ENCODE measurements at regions not wholly inside any gene's neighbourhood (a gene's known extent, or its start where the extent isn't known, plus 50 kb on each side); places are given as distances from the start of the nearest gene placed in this dataset.
"Not testable (repeated sequence)": the region's sequence is repeated elsewhere in the genome, so short reads cannot be mapped to it uniquely, and the experiment has no call there.

DNA sequence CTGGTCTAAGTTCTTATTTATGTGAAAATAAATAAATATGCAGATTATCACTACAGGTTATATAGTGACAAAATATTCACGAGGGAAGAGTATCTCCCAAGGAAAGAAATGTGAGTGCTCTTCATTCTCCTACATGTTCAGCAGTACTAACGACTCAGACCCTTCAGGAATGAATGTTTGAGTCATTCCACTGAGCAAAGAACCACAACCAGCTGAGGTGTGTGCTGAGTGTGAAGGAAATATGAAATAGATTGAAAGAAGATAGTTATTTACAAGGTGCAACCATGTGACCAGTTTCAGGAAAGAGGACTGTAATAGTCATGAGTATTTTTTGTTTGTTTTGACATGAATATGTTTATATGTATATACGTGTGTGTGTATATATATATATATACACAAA, 228.7 kb downstream of the TUSC1 start:
- DNase-seq, result no peak

DNA sequence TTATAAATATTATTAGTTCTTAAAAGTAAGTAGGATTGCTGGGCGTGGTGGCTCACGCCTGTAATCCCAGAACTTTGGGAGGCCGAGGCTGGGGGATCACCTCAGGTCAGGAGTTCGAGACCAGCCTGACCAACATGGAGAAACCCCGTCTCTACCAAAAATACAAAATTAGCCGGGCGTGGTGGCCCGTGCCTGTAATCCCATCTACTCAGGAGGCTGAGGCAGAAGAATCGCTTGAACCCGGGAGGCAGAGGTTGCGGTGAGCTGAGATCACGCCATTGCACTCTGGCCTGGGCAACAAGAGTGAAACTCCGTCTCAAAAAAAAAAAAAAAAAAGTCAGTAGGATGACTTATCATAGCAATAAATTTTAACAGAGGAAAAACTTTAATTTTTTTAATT, 232.5 kb downstream of the TUSC1 start:
- not testable (repeated sequence) for DNase-seq

DNA sequence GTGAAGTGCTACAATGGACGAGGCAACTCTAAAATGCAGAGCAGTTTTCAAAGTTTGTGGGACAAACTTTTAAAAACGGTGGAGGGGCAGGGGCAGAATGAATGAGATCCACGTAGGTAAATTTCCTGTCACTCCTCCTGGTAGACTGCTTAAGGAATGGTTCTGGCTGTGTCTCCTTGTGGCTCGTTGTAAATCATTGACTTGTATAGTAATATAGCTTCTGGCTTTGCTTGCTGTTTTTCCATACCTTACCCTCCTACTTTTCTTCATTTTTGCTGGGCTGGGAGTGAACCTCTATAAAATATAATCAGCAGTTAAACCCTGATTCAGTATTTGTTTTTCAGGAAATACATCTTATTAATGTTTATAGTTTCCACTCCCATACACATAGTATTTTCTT, 235.7 kb downstream of the TUSC1 start:
- no peak for DNase-seq

DNA sequence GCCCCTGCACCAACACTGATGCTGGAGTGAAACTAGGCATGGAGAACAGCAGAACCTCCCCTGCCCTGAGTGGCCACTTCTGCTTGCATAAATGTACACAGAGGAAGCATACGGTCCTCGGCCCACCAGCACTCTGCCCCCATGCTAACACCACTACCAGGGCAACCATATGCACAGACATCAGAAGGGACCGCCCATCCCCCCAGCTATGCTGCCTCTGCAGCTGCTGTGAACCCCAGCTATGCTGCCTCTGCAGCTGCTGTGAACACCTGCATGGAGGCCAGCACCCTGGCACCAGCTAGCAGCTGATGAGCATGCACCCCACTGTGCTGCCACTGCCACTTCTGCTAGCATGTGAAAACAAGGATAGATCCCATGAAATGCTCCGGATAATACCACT, 250.3 kb downstream of the TUSC1 start:
- DNase-seq, result no peak

DNA sequence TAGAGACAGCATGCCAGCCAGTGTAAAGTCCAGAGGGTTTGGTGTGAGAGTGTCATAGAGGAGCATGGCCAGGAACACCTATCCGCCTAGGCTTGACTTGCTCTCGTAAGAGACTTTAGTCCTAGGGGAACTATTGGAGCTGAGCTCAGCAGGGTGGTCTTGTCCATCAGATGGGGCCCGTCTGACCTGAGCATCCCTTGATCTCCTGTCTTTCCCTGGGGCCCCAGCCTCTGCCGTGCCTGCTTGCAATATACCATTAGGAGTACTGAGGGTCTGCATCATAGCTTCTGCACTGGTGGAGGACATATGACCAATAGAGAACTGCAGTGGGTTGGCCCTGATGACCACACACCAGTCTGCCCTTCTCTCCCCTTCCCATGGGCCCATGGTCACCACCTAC, 251.0 kb downstream of the TUSC1 start:
- DNase-seq, result no peak

DNA sequence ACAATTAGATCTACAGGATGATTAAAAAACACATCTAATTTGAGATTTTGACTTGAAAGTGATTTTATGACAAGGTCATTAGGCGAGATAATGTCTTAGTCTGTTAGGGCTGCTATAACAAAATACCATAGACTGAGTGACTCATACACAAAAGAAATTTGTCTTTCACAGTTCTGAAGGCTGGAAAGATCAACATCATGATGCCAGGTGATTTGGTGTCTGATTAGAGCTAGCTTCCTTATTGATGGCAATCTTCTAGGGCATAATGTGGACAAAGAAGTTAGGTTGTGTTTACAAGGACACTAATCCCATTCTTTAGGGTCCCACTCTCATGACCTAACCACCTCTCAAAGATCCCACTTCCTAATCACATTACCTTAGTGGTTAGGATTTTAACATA, 256.7 kb downstream of the TUSC1 start:
- no peak for DNase-seq

DNA sequence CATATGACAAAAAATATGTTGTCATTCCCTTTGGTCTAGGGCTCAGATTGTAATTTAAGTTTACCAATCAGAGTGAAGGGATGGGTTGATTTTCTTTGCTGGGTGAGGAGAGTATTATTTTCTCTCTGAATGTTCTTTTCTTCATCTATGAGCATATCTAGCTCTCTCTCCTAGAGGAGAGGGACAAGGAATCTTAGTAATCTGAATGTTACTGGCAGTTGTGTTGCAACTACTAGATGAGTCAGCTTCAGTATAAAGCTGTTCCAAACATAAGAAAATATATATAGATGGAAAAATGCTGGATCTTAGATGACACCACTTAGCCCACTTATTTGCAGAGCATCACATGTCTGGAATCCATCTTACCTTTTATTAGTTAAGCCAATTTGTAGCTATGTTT, 259.3 kb downstream of the TUSC1 start:
- no peak for DNase-seq

DNA sequence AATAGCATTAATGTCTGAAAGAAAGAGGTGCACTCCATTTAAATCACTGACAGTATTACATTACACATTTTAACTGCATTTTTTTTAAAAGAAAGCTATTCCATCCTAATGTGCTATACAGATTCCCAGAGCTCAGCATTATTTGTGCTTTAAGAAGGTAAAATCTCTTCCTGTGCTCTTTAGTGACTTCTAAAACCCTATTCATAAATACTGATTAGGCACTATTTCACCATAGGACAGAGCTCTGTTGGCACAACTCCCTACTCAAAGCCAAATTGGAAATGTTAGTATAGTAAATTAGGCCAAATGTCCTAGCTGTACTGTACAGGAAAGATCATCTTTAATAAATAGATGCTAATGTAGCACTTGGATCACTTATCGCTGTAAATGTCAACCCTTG, 262.5 kb downstream of the TUSC1 start:
- DNase-seq, result no peak

DNA sequence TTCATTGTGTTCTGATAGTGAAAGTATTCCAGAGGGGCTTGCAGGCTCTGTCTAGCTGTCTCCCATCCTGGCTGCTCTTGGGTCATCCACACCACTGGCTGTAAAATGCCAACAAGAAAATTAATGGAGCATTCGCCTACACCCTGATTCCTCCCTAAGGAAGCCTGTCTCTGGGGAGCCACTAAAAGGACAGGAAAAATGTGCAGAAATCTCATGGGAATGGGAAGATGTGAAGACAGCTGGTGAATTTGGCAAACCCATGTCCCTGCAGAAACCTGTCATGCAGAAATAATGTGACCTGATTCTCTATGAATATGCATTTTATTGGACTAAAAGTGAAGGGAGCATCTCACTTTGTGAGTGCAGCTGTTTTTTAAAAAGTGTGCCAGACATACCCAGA, 265.6 kb downstream of the TUSC1 start:
- no peak for DNase-seq

DNA sequence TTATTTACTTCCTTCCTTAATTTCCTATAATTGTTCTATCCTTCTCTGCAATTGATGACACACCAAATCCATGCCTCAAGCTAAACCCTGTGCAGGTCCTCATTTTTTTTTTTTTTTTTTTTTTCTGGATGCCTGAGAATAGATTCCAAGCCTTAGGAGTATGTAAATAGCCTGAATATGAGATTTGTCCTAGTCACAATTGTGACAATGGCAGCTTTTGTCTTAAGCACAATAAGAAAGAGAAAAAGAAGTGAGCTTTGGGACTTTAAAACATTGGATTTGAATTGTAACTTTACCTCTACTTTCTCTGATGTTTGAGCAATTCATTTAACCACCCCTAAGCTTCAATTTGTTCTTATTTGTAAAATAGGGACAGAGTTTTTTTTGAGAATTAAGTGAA, 280.5 kb downstream of the TUSC1 start:
- DNase-seq, result no peak

DNA sequence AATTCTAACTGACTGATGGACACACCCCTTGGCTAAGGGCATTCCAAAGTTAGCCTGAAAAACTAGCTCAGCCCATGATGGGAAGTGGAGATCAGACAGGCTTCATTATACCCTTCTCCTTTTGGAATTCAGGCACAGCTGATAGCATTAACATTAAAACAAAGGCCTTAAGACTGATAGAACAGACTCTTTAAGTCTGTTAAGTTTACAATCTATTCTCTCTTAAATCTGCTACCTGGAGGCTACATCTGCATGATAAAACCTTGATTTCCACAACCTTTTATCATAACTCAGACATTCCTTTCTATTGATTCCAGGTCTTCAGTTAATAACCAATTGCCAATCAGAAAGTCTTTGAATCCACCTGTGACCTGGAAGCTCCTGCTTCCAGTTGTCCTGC, 281.4 kb downstream of the TUSC1 start:
- DNase-seq, result no peak

DNA sequence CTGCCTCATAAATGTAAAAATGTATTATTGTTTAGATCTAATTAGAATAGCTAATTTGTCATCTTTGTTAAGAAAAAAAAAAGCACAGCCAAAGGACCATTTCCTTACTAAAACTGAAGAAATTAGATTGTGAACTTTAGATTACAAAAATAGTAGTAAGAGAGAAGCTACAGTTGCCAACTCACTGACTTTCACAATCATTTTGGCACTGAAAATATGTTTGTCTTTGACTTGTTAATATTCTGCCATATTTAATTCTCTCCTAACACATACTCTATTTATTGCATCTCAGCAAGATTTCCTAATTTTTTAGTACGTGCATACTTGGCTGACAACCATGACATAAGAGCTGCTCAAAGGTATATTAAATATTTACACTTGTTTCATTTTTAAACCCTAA, 297.1 kb downstream of the TUSC1 start:
- no peak for DNase-seq

DNA sequence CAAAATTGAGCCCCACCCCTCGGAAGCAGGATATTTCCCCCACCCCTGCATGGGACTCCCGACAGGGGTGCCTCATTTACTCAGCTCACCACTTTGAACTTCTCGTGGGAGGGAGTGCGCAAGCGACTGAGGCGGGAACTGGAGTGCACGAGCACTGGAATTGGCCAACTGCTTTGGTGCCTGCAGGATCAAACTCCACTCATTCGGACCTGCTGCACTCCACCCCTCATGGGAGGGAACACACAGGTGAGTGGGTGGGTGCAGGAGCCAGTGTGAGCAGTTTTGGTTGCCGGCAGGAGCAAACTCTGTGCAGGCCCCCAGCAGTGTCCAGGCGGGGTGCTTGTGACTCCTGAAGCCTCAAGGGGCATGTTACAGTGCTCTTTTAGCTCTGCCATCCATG, 301.2 kb downstream of the TUSC1 start:
- no peak for DNase-seq

DNA sequence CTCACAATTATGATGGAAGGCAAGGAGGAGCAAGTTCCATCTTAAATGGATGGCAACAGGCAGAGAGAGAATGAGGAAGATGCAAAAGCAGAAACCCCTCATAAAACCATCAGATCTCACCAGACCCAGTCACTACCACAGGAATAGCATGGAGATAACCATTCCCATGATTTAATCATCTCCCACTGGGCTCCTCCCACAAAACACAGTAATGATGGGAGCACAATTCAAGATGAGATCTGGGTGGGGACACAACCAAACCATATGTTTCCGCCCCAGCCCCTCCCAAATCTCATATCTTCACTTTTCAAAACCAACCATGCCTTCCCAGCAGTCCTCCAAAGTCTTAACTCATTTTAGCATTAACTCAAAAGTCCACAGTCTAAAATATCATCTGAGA, 304.0 kb downstream of the TUSC1 start:
- DNase-seq, result no peak

DNA sequence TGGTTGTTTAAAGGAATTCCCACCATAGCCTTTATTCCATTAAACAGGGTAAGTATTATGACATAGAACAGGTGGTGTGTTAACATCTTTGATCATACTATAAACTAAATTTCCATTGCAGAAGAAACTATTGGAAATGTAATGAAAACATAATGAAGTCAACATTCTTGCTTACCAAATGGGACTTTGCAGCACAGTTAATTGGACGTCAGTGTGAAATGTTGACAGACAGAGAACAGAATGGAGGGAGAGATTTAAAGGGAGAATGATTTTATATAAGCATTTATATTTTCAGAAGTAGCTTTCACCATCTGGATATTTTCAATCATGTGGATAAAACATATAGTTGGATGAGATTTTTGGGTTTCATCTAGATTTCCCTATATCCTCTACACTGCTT, 311.3 kb downstream of the TUSC1 start:
- DNase-seq, result no peak

DNA sequence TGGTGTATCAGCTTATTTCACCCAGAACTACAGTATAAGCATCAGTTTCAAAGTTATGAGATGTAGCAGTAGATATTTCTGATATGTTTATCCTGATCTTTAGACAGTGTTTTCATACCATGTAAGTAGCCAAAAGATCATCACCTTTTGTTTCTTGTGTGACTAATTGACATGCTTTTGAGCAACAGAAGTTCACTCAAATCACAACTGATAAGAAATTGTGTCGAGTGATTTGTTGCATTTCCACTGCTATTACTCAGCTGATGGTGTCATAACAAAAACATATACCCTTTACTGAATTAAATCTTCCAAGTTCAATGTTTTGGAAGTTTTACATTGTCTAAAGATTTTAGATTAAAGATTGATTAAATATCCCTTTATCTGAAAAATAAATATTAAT, 324.5 kb downstream of the TUSC1 start:
- no peak for DNase-seq

DNA sequence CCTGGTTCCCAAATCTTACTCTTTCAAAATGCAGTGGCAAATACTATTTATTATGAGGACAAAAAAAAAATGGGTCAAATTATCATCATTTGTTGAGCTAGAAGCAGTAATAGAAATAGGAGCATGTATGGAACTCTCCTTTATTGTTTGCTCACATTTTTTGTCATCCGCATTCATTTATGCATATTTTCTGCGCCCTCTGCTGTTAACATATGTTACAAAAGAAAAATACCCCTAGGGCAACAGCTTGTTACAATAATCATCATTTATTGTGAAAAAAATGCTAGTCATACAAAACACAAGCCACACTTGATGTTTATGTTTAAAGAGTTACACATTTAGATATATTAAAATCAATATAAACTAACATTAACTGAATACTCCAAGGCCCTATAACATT, 328.2 kb downstream of the TUSC1 start:
- DNase-seq, result no peak

DNA sequence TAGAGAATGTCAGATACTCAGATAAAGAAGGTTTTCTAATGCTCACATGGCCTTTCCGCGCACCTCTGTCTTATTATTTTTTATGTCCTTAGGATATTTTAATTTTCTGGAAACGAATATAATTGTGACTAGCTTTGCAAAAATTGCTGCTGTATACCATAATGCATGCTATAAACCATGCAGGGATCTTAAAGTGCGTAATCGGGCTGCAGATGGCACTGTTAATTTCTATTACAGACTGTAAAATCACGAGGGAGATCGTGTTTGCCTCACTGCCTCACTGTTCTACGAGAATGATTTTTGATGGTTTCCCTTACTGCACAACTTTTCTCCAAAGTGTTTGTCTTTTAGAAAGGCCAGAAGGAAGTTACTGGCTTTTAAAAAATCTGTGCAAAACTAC, 356.1 kb downstream of the TUSC1 start:
- DNase-seq, result no peak

DNA sequence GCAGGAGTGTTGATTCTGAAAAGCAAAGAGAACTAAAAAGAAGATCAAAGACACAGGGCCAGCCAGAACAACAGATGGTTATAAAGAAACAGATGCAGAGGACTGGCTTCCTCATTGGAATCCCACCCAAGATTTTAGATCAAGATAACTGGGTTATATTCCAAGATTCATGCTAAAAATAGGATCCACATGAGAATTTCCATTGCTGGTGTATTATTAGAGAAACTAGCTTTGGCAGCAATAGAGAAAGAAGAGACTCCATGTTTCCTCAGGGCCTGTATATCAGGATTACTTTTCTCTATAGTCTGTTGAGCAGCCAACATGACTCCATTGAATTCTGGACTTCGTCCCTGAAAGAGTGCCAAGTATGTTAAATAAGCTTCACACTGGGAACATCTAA, 367.3 kb downstream of the TUSC1 start:
- DNase-seq, result no peak

DNA sequence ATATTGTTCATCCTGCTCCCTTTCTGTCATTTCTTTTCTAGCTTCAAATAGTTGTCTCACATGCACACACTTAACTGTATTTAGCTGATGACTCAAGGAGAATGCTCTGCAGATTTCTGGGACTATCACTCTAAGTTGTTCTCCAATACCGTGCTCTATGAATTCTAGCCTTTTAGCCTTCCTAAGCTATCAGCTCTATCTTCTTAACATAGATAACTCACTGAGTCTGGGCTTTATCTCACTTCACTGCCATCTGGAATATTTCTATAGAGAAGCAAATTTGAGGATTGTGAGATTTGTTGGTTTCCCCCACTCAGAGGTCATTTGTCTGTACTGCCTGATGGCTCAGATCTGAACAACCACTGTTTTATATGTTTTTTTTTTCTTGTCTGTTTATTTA, 369.7 kb downstream of the TUSC1 start:
- no peak for DNase-seq

DNA sequence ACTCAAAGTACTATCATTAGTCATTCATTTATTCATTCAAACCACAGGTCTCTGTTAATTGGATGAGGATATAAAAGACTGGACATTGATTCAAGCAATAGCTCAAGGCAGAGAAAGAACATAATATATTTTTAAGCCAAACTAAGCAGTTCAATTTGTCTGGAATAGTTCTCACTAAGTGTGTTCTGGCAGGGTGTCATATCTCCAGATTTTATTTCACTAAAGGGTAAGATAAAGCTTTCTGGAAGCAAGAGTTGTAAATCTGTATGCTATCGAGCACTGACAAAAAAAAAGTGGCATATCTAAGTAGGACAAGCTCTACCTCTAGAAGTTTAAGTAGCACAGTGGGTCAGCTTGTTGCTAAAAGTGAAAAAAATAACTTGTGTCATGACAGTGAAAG, 375.6 kb downstream of the TUSC1 start:
- DNase-seq, result no peak

DNA sequence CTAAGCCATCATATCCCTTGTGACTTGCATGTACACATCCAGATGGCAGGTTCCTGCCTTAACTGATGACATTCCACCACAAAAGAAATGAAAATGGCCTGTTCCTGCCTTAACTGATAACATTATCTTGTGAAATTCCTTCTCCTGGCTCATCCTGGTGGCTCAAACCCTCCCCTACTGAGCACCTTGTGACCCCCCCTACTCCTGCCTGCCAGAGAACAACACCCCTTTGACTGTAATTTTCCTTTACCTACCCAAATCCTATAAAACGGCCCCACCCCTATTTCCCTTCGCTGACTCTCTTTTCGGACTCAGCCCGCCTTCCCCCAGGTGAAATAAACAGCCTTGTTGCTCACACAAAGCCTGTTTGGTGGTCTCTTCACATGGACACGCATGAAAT, 390.0 kb downstream of the TUSC1 start:
- DNase-seq, result not testable (repeated sequence)

DNA sequence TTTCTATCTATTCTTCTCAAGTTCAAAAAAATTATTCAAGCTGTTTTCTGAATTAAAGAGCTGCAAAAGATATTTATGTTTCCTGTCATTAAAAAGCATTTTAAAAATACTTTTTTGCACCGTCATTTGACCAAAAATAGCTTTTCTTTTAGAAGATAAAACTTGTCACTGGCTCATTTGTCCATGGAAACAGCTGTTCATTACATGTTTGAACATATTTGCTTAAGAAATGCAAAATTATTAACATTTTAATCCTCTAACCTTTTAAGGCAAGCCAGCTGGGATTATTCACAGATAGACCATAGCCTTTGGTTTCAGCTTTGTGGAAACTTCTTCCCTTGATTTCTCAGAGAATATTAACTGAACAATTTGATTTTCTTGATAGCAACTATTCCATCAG, 393.9 kb downstream of the TUSC1 start:
- DNase-seq, result no peak

DNA sequence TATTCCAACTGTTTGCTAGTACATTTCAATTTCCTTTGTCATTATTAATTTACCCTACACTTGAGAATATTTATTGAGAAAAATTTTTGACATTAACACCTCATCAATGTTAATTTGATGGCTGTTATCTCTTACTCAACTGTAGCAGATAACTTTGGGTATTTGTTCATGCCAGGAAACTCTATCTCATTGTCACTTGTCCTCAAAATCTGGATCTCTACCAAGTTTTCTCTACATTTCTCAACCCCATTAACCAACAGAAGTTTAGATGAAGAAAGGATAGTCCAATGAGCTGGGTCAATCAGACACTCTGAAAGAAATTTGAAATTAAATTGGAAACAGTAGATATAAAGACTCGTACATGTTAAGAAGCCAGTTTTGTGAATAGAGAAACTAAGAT, 395.3 kb downstream of the TUSC1 start:
- DNase-seq, result no peak

DNA sequence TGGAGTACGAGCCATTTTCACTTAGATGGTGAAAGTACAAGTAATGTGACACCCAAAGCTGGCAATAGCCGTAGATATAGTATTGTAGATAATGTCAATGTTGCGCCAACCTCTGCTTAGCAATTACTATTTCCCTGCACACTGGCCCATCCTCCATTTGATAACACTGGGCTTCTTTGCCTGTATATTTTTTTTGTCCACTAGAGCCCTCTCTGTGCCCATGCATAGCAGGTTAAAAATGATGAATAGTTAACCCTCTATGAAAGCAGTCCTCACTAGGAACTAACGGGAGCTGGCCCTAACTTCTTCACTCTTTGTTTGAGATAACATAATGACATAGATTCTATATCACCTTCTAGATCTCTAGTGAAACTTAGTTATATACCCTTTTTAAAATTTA, 416.8 kb downstream of the TUSC1 start:
- DNase-seq, result no peak

DNA sequence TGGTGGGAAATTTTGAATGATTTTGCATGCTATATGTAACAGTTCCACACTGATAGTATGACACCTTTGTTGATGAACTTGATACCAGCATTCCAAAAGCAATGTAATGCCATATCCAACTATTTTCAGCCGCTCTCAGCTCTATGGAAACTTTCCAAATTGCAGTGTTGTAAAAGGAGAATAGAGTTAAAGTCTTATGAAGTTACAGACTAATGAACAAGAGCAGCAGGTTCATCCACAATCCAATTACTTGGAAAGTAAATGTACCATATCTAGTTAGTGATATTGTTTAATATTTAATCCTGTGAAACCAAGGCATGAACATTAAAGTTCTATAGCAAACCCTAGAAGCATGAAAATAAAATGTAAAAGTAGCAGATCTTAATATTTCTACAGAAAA, 418.2 kb downstream of the TUSC1 start:
- no peak for DNase-seq

DNA sequence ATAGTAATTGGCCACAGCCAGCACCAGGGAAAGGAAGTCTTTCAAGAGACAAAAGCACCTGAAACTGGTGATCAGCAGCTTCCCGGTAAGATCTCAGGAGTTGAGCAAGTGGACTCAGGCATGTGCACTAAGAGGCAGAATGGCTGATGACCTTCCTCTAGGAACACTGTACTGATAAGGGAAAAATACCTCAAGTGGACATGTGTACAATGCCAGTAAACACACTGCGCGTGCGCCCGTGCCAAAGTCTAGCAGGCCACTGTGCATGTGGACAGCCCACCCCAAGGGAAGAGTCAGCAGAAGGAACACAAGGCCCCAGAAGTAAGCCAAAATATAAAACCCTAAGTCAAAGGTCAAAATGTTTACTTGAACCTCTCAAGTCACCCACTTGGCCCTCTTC, 423.0 kb downstream of the TUSC1 start:
- DNase-seq, result no peak
